Stimulated activated CD4-positive, alpha-beta T cell treated with anti-CD3 and anti-CD28 coated beads, Interleukin-4, amount 100 ng/mL, for 24 hours (primary cell): ENCODE measurements at regions not wholly inside any gene's neighbourhood (a gene's known extent, or its start where the extent isn't known, plus 50 kb on each side); places are given as distances from the start of the nearest gene placed in this dataset.

Experiments
- DNase-seq: peaks from one replicate; pipeline ENCODE4 v3.0.0-alpha.2; 2020

- DNase-seq, result no peak
These were observed 434.5 kb upstream of the MANEA start for GRCh38 chr6:95142661-95143335.

GRCh38 chr6:95143408-95144180, 433.7 kb upstream of the MANEA start:
- DNase-seq, result no peak

- DNase-seq, result no peak
These were observed 431.9 kb upstream of the MANEA start for GRCh38 chr6:95145457-95145856.

- DNase-seq, result no peak
These were observed 417.8 kb upstream of the MANEA start for GRCh38 chr6:95159557-95159956.

- no peak for DNase-seq
These were observed 407.6 kb upstream of the MANEA start for GRCh38 chr6:95169775-95170174.

GRCh38 chr6:95175927-95176675, 401.2 kb upstream of the MANEA start:
- DNase-seq, result no peak

- DNase-seq, result no peak
These were observed 391.5 kb upstream of the MANEA start for GRCh38 chr6:95185874-95186273.

- DNase-seq, result no peak
These were observed 390.6 kb upstream of the MANEA start for GRCh38 chr6:95186710-95187109.

GRCh38 chr6:95197590-95197989, 379.7 kb upstream of the MANEA start:
- no peak for DNase-seq

- DNase-seq, result peak; percentile 17
These were observed 374.1 kb upstream of the MANEA start for GRCh38 chr6:95203153-95203754.

GRCh38 chr6:95204178-95204577, 373.2 kb upstream of the MANEA start:
- no peak for DNase-seq

- DNase-seq, result no peak
These were observed 368.7 kb upstream of the MANEA start for GRCh38 chr6:95208621-95209020.

GRCh38 chr6:95209074-95209473, 368.3 kb upstream of the MANEA start:
- no peak for DNase-seq

- no peak for DNase-seq
These were observed 360.8 kb upstream of the MANEA start for GRCh38 chr6:95216555-95216954.

- no peak for DNase-seq
These were observed 350.0 kb upstream of the MANEA start for GRCh38 chr6:95227351-95227750.

GRCh38 chr6:95228636-95229035, 348.7 kb upstream of the MANEA start:
- DNase-seq, result no peak

GRCh38 chr6:95230071-95230740, 347.1 kb upstream of the MANEA start:
- no peak for DNase-seq

GRCh38 chr6:95231416-95231815, 345.9 kb upstream of the MANEA start:
- no peak for DNase-seq

GRCh38 chr6:95232446-95232845, 344.9 kb upstream of the MANEA start:
- no peak for DNase-seq

GRCh38 chr6:95233879-95234278, 343.5 kb upstream of the MANEA start:
- no peak for DNase-seq

GRCh38 chr6:95240514-95240913, 336.8 kb upstream of the MANEA start:
- no peak for DNase-seq

GRCh38 chr6:95242560-95242959, 334.8 kb upstream of the MANEA start:
- DNase-seq, result no peak

- DNase-seq, result no peak
These were observed 334.3 kb upstream of the MANEA start for GRCh38 chr6:95243053-95243452.
